H1 (cell line): ENCODE measurements at regions not wholly inside any gene's neighbourhood (a gene's known extent, or its start where the extent isn't known, plus 50 kb on each side); places are given as distances from the start of the nearest gene placed in this dataset.

ENCODE experiments used
- CTCF ChIA-PET: fragments of 300-600 bp; sonication (Branson Sonifier 250); formaldehyde crosslinking; loops from one replicate; lab custom pipeline; 2021; ENCODE audit not compliant: partially characterized antibody; lab: Charles Lee
- POLR2A ChIA-PET: fragments of 300-600 bp; sonication (Branson Sonifier 250); formaldehyde crosslinking; loops from one replicate; lab custom pipeline; 2021; ENCODE audit warnings: inconsistent platforms; ENCODE audit not compliant: partially characterized antibody; lab: Charles Lee
- DNase-seq, 2 experiments: peaks; one replicate each; pipeline versions ENCODE4 v3.0.0 to v3.0.0-alpha.2; 2010 to 2022; ENCODE audit warnings: low spot score in 2 of 2, low read depth in 1 of 2, mixed read lengths in 1 of 2
- FAIRE-seq: peaks from 2 replicates; lab custom pipeline; 2011; peaks lifted over from hg19 to GRCh38; lab: Jason Lieb, UNC
- H2AFZ ChIP-seq: 2 replicates; pipeline ENCODE4 v1.8.1; 2012; ENCODE audit warnings: low read length, inconsistent platforms
- H2AK5ac ChIP-seq: 2 replicates; pipeline ENCODE4 v1.6.1; 2013; ENCODE audit warnings: low read depth, low read length
- H2BK120ac ChIP-seq: replicated peaks from 2 replicates; pipeline ENCODE3; 2013; ENCODE audit warnings: low read depth, low read length, inconsistent platforms
- H2BK12ac ChIP-seq: 2 replicates; pipeline ENCODE4 v1.6.1; 2013; ENCODE audit warnings: low read depth, low read length
- H2BK15ac ChIP-seq: 2 replicates; pipeline ENCODE4 v1.6.1; 2013; ENCODE audit warnings: low read length
- H2BK20ac ChIP-seq: 2 replicates; pipeline ENCODE4 v1.6.1; 2013; ENCODE audit warnings: low read length
- H2BK5ac ChIP-seq: 2 replicates; pipeline ENCODE4 v1.6.1; 2013; ENCODE audit warnings: low read depth, low read length
- H3K14ac ChIP-seq: 2 replicates; pipeline ENCODE4 v1.6.1; 2013; ENCODE audit warnings: inconsistent platforms; ENCODE audit not compliant: insufficient read length
- H3K18ac ChIP-seq: 2 replicates; pipeline ENCODE4 v1.6.1; 2013; ENCODE audit warnings: low read length; ENCODE audit errors: extremely low read depth
- H3K23ac ChIP-seq: 2 replicates; pipeline ENCODE4 v1.6.1; 2013; ENCODE audit warnings: inconsistent platforms; ENCODE audit not compliant: insufficient read length
- H3K23me2 ChIP-seq: 2 replicates; pipeline ENCODE4 v1.6.1; 2013; ENCODE audit warnings: low read depth, low read length
- H3K27ac ChIP-seq: 2 replicates; pipeline ENCODE4 v1.6.1; 2011; ENCODE audit warnings: low read depth, low read length, inconsistent platforms
- H3K27me3 ChIP-seq, 4 experiments: replicated peaks in 1 of 4; 1 replicate in 1 of 4; 2 replicates in 3 of 4; pipeline versions ENCODE4 v1.6.1 to v1.8.1; 2011 to 2013; ENCODE audit warnings: low read length in 3 of 4, mild to moderate bottlenecking in 3 of 4, inconsistent platforms in 2 of 4, mixed read lengths in 2 of 4, moderate library complexity in 1 of 4; ENCODE audit not compliant: control insufficient read depth in 3 of 4, insufficient read depth in 3 of 4; ENCODE audit errors: extremely low read depth in 1 of 4
- H3K36me3 ChIP-seq, 4 experiments: 2 replicates each; pipeline versions ENCODE4 v1.6.1 to v1.8.1; 2011 to 2013; ENCODE audit warnings: mild to moderate bottlenecking in 4 of 4, low read length in 3 of 4, moderate library complexity in 2 of 4, control low read depth in 1 of 4, inconsistent platforms in 1 of 4; ENCODE audit not compliant: insufficient read depth in 4 of 4, control insufficient read depth in 2 of 4
- H3K4ac ChIP-seq: replicated peaks from 2 replicates; pipeline ENCODE3; 2013; ENCODE audit warnings: low read length, low read depth, mixed read lengths, inconsistent platforms; ENCODE audit not compliant: insufficient read length
- H3K4me1 ChIP-seq, 4 experiments: replicated peaks in 1 of 4; 1 replicate in 1 of 4; 2 replicates in 3 of 4; pipeline versions ENCODE4 v1.6.1 to v1.8.1; 2011 to 2013; ENCODE audit warnings: low read length in 3 of 4, inconsistent platforms in 2 of 4, mixed read lengths in 1 of 4; ENCODE audit not compliant: insufficient read depth in 4 of 4, control insufficient read depth in 3 of 4
- H3K4me2 ChIP-seq, 2 experiments: 2 replicates each; pipeline versions ENCODE4 v1.6.1 to v1.8.1; 2011 to 2013; ENCODE audit warnings: low read depth in 2 of 2, low read length in 2 of 2, control low read depth in 1 of 2, inconsistent platforms in 1 of 2, mild to moderate bottlenecking in 1 of 2; ENCODE audit not compliant: insufficient read depth in 1 of 2
- H3K4me3 ChIP-seq, 4 experiments: fragments of 200-600, 300-600 bp in 1 of 4; sonication (generic), shearing (Covaris generic), sonication (Bioruptor Twin) in 1 of 4; 2 replicates each; pipeline versions ENCODE4 v1.5.1 to v1.8.1; 2011 to 2016; ENCODE audit warnings: low read length in 4 of 4, low read depth in 3 of 4, control low read depth in 2 of 4, inconsistent platforms in 2 of 4, mild to moderate bottlenecking in 2 of 4, mixed read lengths in 1 of 4, moderate library complexity in 1 of 4; ENCODE audit not compliant: insufficient read depth in 2 of 4; ENCODE audit errors: extremely low read depth in 1 of 4
- H3K56ac ChIP-seq: replicated peaks from 2 replicates; pipeline ENCODE3; 2013; ENCODE audit warnings: low read depth, mild to moderate bottlenecking, mixed read lengths, low read length, inconsistent platforms; ENCODE audit not compliant: insufficient read length
- H3K79me1 ChIP-seq: 2 replicates; pipeline ENCODE4 v1.6.1; 2013; ENCODE audit warnings: low read depth, low read length, control low read depth
- H3K79me2 ChIP-seq, 2 experiments: 2 replicates each; pipeline versions ENCODE4 v1.6.1 to v1.8.1; 2012 to 2013; ENCODE audit warnings: low read length in 2 of 2, mild to moderate bottlenecking in 2 of 2, inconsistent platforms in 1 of 2; ENCODE audit not compliant: insufficient read depth in 2 of 2, control insufficient read depth in 1 of 2
- H3K9ac ChIP-seq, 4 experiments: replicated peaks in 1 of 4; 1 replicate in 1 of 4; 2 replicates in 3 of 4; pipeline versions ENCODE4 v1.6.1 to v1.8.1; 2011 to 2013; ENCODE audit warnings: low read depth in 3 of 4, low read length in 3 of 4, control low read depth in 2 of 4, mild to moderate bottlenecking in 2 of 4, moderate library complexity in 2 of 4, inconsistent platforms in 1 of 4; ENCODE audit errors: extremely low read depth in 1 of 4
- H3K9me3 ChIP-seq, 2 experiments: 2 replicates each; pipeline versions ENCODE4 v1.6.1 to v1.8.1; 2012 to 2013; ENCODE audit warnings: mild to moderate bottlenecking in 2 of 2, moderate library complexity in 2 of 2, control low read depth in 1 of 2, inconsistent platforms in 1 of 2, low read depth in 1 of 2, low read length in 1 of 2, mixed read lengths in 1 of 2; ENCODE audit not compliant: insufficient read depth in 2 of 2
- H4K20me1 ChIP-seq, 2 experiments: replicated peaks in 1 of 2; 2 replicates each; pipeline versions ENCODE3 to v1.8.1; 2011 to 2013; ENCODE audit warnings: inconsistent platforms in 2 of 2, low read length in 2 of 2, mild to moderate bottlenecking in 1 of 2; ENCODE audit not compliant: insufficient read depth in 2 of 2, control insufficient read depth in 1 of 2
- H4K5ac ChIP-seq: 2 replicates; pipeline ENCODE4 v1.6.1; 2013; ENCODE audit warnings: low read length, low read depth, mixed read lengths, inconsistent platforms; ENCODE audit not compliant: insufficient read length
- H4K8ac ChIP-seq: 2 replicates; pipeline ENCODE4 v1.8.0; 2013; ENCODE audit warnings: mild to moderate bottlenecking, moderate library complexity, low read length, inconsistent platforms; ENCODE audit not compliant: insufficient read depth; ENCODE audit errors: extremely low read depth
- H4K91ac ChIP-seq: replicated peaks from 2 replicates; pipeline ENCODE3; 2013; ENCODE audit warnings: low read length, mixed read lengths, inconsistent platforms; ENCODE audit not compliant: insufficient read length
- ASH2L ChIP-seq: fragments of 200-600, 300-600 bp; sonication (generic); IDR thresholded peaks from one replicate; pipeline ENCODE4 v1.7.1; 2017; ENCODE audit warnings: low read length
- EP300 ChIP-seq, 2 experiments: IDR thresholded peaks; 1 replicate in 1 of 2; 2 replicates in 1 of 2; pipeline ENCODE4 v1.6.1; 2011 to 2012; ENCODE audit warnings: low read depth in 2 of 2, low read length in 2 of 2, mild to moderate bottlenecking in 2 of 2, borderline replicate concordance in 1 of 2, inconsistent platforms in 1 of 2, moderate library complexity in 1 of 2
- GABPA ChIP-seq: IDR thresholded peaks from 2 replicates; pipeline ENCODE4 v1.6.1; 2011; ENCODE audit warnings: mild to moderate bottlenecking, low read length, moderate library complexity, borderline replicate concordance; ENCODE audit not compliant: insufficient read depth
- PHF8 ChIP-seq: fragments of 200-600 bp; sonication (generic); conservative IDR thresholded peaks from 2 replicates; pipeline ENCODE4 v1.7.1; 2012; ENCODE audit warnings: low read depth, mild to moderate bottlenecking, inconsistent platforms, low read length, moderate library complexity
- RAD21 ChIP-seq, 2 experiments: IDR thresholded peaks in 1 of 2; conservative IDR thresholded peaks in 1 of 2; 2 replicates each; pipeline ENCODE4 v1.6.1; 2011; ENCODE audit warnings: low read depth in 2 of 2, low read length in 2 of 2, improper control_type of control experiment in 1 of 2, inconsistent platforms in 1 of 2, mild to moderate bottlenecking in 1 of 2, moderate library complexity in 1 of 2
- RNF2 ChIP-seq: fragments of 200-900, 300-1000 bp; sonication (generic); IDR thresholded peaks from 2 replicates; pipeline ENCODE4 v1.7.1; 2016; ENCODE audit warnings: borderline replicate concordance, low read depth, mild to moderate bottlenecking, antibody characterized with exemption, low read length; ENCODE audit not compliant: poor library complexity, severe bottlenecking; ENCODE audit errors: missing control alignments
- SAP30 ChIP-seq: fragments of 300-600 bp; sonication (generic); IDR thresholded peaks from 2 replicates; pipeline ENCODE4 v1.7.1; 2012; ENCODE audit warnings: low read length, moderate library complexity, mild to moderate bottlenecking, inconsistent platforms; ENCODE audit not compliant: insufficient read depth, insufficient replicate concordance
- SUZ12 ChIP-seq: fragments of 200-600 bp; sonication (generic); IDR thresholded peaks from 2 replicates; pipeline ENCODE4 v1.6.1; 2012; ENCODE audit warnings: mild to moderate bottlenecking, inconsistent platforms, low read length, moderate library complexity, mixed read lengths
- WGBS, 2 experiments: shearing (Covaris generic) in 1 of 2; methylation state at CpG; one replicate each; pipeline versions ENCODE4 v1.1.6 to v1.1.7; 2013 to 2015; ENCODE audit warnings: low lambda C conversion rate in 2 of 2, mixed read lengths in 2 of 2, inconsistent platforms in 1 of 2, low coverage in 1 of 2, missing lambda C conversion rate in 1 of 2; ENCODE audit not compliant: insufficient replicate concordance in 2 of 2, insufficient coverage in 1 of 2, insufficient read length in 1 of 2; ENCODE audit errors: extremely low coverage in 1 of 2, missing lambda C conversion rate in 1 of 2; 5-methylcytosine and 5-hydroxymethylcytosine counted together
- TF ChIP-seq, protein P1 (sequence below): IDR thresholded peaks from 2 replicates; pipeline ENCODE4 v1.6.1; 2011; ENCODE audit warnings: low read depth, mild to moderate bottlenecking, low read length; ENCODE audit not compliant: insufficient read depth

DNA sequence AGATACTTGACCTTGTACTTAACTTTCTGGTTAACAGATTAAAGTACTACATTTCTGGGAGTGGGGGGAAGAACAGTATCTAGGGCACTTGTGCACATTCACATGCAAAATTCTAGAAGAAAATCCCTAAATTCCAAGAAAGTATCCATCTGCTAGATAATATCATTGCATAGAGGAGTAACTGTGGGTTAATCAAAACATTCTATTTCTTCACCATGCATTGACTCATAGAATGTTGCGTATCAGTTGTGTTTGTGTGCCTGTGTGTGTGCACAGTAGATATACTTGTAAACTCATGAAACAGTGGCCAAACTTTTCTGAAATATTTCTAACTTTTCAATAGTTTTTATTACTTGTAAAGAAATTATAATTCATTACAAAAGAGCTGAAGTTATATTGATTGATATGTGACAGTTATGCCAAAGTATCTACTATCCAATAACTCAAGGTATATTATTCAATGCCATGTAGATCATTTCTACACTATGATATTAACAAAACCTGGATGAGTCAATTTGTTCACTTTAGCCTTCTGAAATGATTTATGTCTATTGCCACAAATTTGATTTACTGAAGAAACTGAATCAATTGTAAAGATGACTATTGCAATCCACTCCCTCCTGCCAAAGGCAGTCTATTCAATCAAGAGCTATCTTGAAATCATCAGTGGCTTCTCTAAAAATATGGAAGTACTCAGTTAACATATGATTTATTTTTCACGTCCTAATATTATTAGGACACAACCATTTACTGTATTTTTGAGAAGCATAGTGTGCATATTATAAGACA lies 756.7 kb upstream of the ARGLU1 start:
- no peak overlapping the region for H3K27ac ChIP-seq
- H4K20me1 ChIP-seq, result no peaks in the 10 kb centered on the region
- no peak overlapping the region for H4K91ac ChIP-seq
- no peak overlapping the region for H3K4me2 ChIP-seq
- H2AFZ ChIP-seq, result no peak overlapping the region
- no peak overlapping the region for H3K9ac ChIP-seq
- H3K9me3 ChIP-seq, result no peaks in the 10 kb centered on the region
- no peak overlapping the region for H3K23ac ChIP-seq
- H3K4me3 ChIP-seq, result no peak overlapping the region
- H3K79me2 ChIP-seq, result no peaks in the 10 kb centered on the region
- H2AK5ac ChIP-seq, result no peak overlapping the region
- no peak overlapping the region for H4K5ac ChIP-seq
- no peak overlapping the region for H3K18ac ChIP-seq
- H2BK5ac ChIP-seq, result no peak overlapping the region
- no peaks in the 10 kb centered on the region for H3K27me3 ChIP-seq
- H3K14ac ChIP-seq, result no peak overlapping the region
- ChIA-PET POLR2A (no interaction called here), CTCF (interaction anchor here (0.9 to 1.1 kb wide), 2 partner anchors 11 to 28 kb away, joined by 3 read pairs; no protein-coding TSS in a partner anchor)
- DNase-seq (no peak), FAIRE-seq (no peak)
- no peaks in the 10 kb centered on the region for H3K4me1 ChIP-seq
- H3K56ac ChIP-seq, result no peak overlapping the region
- no peaks in the 10 kb centered on the region; the same call in 1 of the 2 replicates for H3K23me2 ChIP-seq
- no peak overlapping the region for H3K4ac ChIP-seq
- no peak overlapping the region for H4K8ac ChIP-seq
- no peak overlapping the region for H2BK15ac ChIP-seq
- H2BK12ac ChIP-seq, result no peak overlapping the region
- H2BK20ac ChIP-seq, result no peak overlapping the region
- no peaks in the 10 kb centered on the region for H3K79me1 ChIP-seq
- WGBS, 2 experiments, result 86% methylated on average over 2 of the region's 2 CpGs; no CpG with 5 or more reads in 1 of the 2 experiments
- no peaks in the 10 kb centered on the region for H3K36me3 ChIP-seq
- H2BK120ac ChIP-seq, result no peak overlapping the region
- TF ChIP-seq SUZ12, result no peak
- TF ChIP-seq, protein P1, sequence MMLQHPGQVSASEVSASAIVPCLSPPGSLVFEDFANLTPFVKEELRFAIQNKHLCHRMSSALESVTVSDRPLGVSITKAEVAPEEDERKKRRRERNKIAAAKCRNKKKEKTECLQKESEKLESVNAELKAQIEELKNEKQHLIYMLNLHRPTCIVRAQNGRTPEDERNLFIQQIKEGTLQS, result no peak
- no peak for TF ChIP-seq SAP30
- TF ChIP-seq EP300 (IDR thresholded peaks at IDR 0.05; ENCODE audit: borderline replicate concordance in 1 of 2, low read depth in 2 of 2, low read length in 2 of 2), result no peak
- TF ChIP-seq PHF8, result no peak
- no peak for TF ChIP-seq GABPA
- TF ChIP-seq ASH2L, result no peak
- TF ChIP-seq RAD21 (IDR thresholded peaks at IDR 0.05 in 1 of 2, conservative IDR thresholded peaks at IDR 0.05 in 1 of 2; ENCODE audit: low read depth in 2 of 2, low read length in 2 of 2), result no peak
- TF ChIP-seq RNF2, result no peak
